K562 (cell line): ENCODE measurements at regions not wholly inside any gene's neighbourhood (a gene's known extent, or its start where the extent isn't known, plus 50 kb on each side); places are given as distances from the start of the nearest gene placed in this dataset.

Experiments used
- CBX2 ChIP-seq: fragments of 200-600 bp; sonication (generic); IDR thresholded peaks from one replicate; pipeline ENCODE4 v1.6.1; 2012; ENCODE audit warnings: mild to moderate bottlenecking, low read length, inconsistent platforms; ENCODE audit not compliant: insufficient read depth, poor library complexity, severe bottlenecking
- ETS2 ChIP-seq: IDR thresholded peaks from 2 replicates; pipeline ENCODE4 v1.6.1; 2016; ENCODE audit warnings: borderline replicate concordance, missing genetic modification characterization, mild to moderate bottlenecking, moderate library complexity, missing compliant biosample characterization; ENCODE audit not compliant: poor library complexity, severe bottlenecking
- POLR2A ChIP-seq: fragments of 450-650 bp; conservative IDR thresholded peaks from 2 replicates; pipeline ENCODE4 v1.6.1; 2016
- RFX5 ChIP-seq: IDR thresholded peaks from 2 replicates; pipeline ENCODE4 v1.6.1; 2011; ENCODE audit warnings: low read depth, mild to moderate bottlenecking, improper control_type of control experiment, low read length
- SP1 ChIP-seq: sonication (generic); formaldehyde crosslinking; IDR thresholded peaks from 2 replicates; pipeline ENCODE4 v1.8.1; 2022; ENCODE audit warnings: mild to moderate bottlenecking, missing genetic modification reagents
- TCF7L2 ChIP-seq: fragments of 150-350 bp; IDR thresholded peaks from 2 replicates; pipeline ENCODE4 v1.6.1; 2016; ENCODE audit warnings: low read depth, mild to moderate bottlenecking, low read length, moderate library complexity
- TF ChIP-seq, protein P1 (sequence below), 2 experiments: fragments of 450-650 bp in 1 of 2; sonication (generic) in 1 of 2; formaldehyde crosslinking in 1 of 2; IDR thresholded peaks in 1 of 2; conservative IDR thresholded peaks in 1 of 2; 2 replicates each; pipeline versions ENCODE4 v1.6.1 to v1.8.1; 2016 to 2023; ENCODE audit warnings: mild to moderate bottlenecking in 2 of 2, moderate library complexity in 2 of 2, inconsistent platforms in 1 of 2, missing genetic modification reagents in 1 of 2
- TF ChIP-seq, protein P2 (sequence below): fragments of 250-450 bp; sonication (Bioruptor Pico); IDR thresholded peaks from 2 replicates; pipeline ENCODE4 v1.8.0; 2021; ENCODE audit warnings: moderate library complexity, mild to moderate bottlenecking, inconsistent platforms
- TF ChIP-seq, protein P3 (sequence below): fragments of 450-650 bp; formaldehyde crosslinking; IDR thresholded peaks from 2 replicates; pipeline ENCODE4 v1.4.0; 2020; ENCODE audit warnings: mild to moderate bottlenecking, mixed read lengths
- TF ChIP-seq, protein P4 (sequence below): fragments of 250-450 bp; sonication (Bioruptor Pico); IDR thresholded peaks from 2 replicates; pipeline ENCODE4 v1.5.0; 2021
- TF ChIP-seq, protein P5 (sequence below): sonication (generic); IDR thresholded peaks from 2 replicates; pipeline ENCODE4 v1.6.1; 2016

DNA sequence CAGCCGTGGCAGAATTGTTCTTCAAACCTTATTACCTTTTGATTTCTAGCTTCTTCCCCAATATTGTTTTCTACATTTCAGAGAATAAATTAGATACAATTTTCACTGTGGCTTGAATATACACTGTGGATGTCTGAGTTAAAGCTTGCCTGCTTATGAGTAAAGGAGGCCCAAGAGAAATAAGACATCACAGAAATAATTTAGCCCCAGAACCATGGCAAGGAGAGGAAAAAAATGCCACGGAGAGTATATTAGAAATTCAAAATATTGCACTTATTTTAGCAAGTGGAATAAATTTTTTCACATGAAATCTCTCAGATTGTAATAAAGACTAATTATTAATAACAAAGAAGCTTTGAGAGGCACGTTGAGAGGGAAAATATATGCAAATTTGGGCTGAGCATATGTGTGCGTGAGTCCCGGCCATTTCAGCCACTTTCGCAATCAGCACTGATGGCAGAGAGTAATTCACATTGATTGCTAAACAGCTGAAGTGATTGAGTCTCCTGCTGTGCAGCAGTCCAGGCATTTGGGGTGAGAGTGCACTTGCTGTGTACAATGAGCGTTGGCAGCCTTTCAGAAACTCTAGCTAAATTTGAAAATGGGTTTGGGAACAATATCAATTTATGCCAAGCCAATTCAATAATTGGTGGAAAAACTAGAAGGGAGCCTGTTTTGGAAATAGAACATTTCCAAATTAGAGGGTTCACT lies 596.0 kb downstream of the EPM2A start:
- TF ChIP-seq, protein P1, sequence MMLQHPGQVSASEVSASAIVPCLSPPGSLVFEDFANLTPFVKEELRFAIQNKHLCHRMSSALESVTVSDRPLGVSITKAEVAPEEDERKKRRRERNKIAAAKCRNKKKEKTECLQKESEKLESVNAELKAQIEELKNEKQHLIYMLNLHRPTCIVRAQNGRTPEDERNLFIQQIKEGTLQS (IDR thresholded peaks at IDR 0.05) = no peak
- TF ChIP-seq, protein P1 (CRISPR knock-in tag; conservative IDR thresholded peaks at IDR 0.05) = no peak
- TF ChIP-seq RFX5 (no peak), POLR2A (no peak), CBX2 (no peak), ETS2 (tag) (no peak), TCF7L2 (no peak), SP1 (no peak)
- TF ChIP-seq, protein P2, sequence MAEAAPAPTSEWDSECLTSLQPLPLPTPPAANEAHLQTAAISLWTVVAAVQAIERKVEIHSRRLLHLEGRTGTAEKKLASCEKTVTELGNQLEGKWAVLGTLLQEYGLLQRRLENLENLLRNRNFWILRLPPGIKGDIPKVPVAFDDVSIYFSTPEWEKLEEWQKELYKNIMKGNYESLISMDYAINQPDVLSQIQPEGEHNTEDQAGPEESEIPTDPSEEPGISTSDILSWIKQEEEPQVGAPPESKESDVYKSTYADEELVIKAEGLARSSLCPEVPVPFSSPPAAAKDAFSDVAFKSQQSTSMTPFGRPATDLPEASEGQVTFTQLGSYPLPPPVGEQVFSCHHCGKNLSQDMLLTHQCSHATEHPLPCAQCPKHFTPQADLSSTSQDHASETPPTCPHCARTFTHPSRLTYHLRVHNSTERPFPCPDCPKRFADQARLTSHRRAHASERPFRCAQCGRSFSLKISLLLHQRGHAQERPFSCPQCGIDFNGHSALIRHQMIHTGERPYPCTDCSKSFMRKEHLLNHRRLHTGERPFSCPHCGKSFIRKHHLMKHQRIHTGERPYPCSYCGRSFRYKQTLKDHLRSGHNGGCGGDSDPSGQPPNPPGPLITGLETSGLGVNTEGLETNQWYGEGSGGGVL (CRISPR knock-in tag) = no peak
- TF ChIP-seq, protein P3, sequence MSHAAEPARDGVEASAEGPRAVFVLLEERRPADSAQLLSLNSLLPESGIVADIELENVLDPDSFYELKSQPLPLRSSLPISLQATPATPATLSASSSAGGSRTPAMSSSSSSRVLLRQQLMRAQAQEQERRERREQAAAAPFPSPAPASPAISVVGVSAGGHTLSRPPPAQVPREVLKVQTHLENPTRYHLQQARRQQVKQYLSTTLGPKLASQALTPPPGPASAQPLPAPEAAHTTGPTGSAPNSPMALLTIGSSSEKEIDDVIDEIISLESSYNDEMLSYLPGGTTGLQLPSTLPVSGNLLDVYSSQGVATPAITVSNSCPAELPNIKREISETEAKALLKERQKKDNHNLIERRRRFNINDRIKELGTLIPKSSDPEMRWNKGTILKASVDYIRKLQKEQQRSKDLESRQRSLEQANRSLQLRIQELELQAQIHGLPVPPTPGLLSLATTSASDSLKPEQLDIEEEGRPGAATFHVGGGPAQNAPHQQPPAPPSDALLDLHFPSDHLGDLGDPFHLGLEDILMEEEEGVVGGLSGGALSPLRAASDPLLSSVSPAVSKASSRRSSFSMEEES (CRISPR knock-in tag) = no peak
- TF ChIP-seq, protein P4, sequence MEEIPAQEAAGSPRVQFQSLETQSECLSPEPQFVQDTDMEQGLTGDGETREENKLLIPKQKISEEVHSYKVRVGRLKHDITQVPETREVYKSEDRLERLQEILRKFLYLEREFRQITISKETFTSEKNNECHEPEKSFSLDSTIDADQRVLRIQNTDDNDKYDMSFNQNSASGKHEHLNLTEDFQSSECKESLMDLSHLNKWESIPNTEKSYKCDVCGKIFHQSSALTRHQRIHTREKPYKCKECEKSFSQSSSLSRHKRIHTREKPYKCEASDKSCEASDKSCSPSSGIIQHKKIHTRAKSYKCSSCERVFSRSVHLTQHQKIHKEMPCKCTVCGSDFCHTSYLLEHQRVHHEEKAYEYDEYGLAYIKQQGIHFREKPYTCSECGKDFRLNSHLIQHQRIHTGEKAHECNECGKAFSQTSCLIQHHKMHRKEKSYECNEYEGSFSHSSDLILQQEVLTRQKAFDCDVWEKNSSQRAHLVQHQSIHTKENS = no peak
- TF ChIP-seq, protein P5, sequence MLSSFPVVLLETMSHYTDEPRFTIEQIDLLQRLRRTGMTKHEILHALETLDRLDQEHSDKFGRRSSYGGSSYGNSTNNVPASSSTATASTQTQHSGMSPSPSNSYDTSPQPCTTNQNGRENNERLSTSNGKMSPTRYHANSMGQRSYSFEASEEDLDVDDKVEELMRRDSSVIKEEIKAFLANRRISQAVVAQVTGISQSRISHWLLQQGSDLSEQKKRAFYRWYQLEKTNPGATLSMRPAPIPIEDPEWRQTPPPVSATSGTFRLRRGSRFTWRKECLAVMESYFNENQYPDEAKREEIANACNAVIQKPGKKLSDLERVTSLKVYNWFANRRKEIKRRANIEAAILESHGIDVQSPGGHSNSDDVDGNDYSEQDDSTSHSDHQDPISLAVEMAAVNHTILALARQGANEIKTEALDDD = no peak
